Right kidney (tissue), 1 donor: ENCODE measurements at regions not wholly inside any gene's neighbourhood (a gene's known extent, or its start where the extent isn't known, plus 50 kb on each side); places are given as distances from the start of the nearest gene placed in this dataset.

Source experiments
- DNase-seq: peaks from one replicate; pipeline ENCODE4 v3.0.0-alpha.2; 2016

DNA sequence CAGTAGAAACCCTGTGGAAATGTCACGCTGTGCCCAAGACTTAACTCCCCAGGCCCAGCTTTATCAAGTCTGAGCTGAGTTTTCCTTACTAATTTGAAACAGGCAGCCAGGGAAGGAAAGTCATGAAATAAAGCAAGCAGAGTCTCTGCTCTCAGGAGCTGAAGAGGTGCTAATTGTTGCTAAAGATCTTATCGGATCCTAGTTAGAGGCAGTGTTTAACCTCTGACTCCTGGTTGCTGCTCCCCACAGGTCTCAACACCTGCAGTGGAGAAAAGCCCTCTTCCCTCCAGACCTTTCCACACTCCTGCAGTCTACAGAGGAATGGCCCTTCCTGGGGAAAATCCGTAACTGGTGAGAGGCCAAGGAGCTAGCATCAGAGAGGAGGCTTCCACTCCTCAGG, 628.2 kb downstream of the NTRK3 start:
- DNase-seq: no peak

DNA sequence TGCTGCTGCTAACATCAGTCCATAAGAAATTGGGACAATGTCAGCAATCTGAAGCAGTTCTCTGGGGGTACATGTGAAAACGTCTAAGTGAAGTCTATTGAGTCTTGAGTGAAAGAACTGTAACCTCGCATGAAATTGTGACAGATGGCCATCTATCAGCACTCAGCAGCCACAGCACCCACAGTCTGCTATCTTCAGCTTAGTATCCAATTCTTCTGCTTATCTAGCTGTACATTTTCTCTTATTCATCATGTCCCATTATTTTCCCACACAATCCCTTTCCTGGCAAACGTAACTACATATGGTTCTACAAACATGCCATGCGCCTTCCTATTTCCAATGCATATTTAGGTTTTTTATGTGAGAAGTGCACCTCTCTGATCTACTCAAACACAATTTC, 629.7 kb downstream of the NTRK3 start:
- DNase-seq: no peak

DNA sequence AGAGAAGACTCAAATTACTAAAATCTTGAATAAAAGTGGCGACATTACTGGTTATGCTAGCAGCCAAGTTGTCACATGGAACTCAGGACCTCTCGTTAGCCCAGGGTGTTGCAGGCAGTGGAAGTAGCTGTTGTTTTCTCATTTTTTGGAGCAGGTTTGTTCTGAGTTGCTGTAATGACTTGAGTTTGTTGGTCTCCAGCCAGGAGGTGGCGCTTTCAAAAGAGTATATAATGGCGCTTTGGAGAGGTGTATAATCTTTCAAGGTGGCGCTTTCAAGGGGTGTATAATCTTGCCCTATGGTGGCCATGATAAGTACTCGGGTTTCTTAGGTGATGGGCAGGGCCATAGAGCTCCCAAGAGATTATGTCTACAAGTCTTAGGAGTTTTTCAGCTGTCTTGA, 632.7 kb downstream of the NTRK3 start:
- no peak for DNase-seq

DNA sequence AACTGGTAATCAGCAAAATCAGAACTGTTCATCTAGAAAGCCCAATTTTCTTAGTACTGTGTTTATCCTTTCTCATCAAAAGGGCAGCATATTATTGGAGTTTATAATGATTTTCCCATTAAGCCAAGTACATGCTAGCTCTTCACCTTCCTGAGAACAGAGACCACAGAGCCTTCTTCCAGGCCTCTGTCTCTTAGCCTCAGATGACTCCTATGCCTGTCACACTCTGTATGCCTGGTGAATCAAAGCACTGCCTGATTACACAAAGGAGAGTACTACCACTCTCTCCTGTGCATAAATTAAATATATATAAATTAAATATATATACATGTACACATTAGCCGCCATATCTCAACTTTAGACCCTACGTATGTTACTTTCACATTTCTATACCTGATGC, 636.1 kb downstream of the NTRK3 start:
- DNase-seq: no peak

DNA sequence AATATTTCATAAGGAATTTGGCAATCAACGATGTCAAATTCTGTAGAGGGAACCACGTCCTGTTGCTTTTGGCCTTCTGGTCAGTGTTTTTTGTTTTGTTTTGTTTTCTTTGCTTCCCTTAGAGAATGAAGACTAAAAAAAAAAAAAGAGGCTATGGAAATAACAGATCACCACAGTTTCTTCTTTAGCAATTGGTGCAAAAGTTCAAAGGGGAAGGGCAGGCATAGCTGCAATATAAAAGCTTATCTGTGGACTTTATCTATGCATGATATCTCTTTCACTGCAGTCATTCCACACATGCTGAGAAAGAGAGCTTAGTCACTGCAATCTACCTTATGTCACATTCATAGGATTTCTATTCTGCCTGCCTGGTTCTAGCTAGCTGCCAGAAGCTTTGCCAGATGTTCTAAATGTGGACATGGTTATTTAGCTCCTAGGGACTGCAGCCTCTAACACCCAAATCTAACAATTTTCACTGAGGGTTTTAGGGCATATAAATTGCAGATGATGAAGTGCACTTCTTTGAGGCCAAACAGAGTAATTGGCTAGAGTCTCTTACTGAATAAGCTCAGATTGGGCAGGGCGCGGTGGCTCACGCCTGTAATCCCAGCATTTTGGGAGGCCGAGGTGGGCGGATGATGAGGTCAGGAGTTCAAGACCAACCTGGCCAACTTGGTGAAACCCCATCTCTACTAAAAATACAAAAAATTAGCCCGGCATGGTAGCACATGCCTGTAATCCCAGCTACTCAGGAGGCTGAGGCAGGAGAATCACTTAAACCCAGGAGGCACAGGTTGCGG, 637.2 kb downstream of the NTRK3 start:
- DNase-seq: no peak

DNA sequence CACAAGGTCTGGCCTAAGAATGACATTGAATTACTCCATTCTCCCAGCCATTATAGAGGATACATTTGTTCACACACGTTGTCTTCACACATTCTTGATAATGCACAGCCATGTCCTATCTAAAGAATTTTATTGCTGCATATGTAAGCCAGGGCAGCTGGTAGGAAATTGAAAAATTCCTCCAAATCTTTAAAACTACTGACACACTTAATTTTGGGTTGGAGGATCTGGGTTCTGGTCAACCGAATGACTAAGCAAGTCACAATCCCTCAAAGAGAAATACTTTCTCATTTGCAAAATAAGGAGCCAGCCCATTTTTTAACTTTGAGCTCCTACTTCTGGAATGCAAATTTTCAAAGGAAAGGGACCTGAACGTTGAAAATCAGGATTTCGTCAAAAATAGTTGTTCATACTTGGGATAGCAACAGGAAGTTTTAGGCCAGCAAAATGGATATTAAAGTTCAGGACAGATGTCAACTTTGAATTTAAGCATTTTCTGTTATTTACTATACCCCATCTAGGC, 638.3 kb downstream of the NTRK3 start:
- DNase-seq: no peak

DNA sequence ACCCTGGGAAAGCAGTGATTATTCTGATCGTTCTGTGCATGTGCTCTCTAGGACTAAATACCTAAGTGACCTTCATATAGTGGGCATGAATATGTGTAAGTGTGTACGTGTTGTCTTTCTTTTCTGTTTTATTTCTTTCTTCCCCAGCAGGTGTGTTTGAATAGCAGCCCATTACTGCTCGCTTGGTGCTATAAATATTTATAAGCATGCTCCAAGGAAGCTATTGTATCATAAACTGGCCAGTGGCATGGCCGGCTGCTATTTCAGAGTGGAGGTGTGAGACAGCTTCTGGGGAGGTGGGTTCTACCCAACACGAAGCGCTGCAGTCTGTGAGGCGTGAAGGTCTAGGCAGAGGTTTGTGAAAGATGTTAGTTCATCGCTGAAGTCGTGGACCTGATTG, 641.8 kb downstream of the NTRK3 start:
- no peak for DNase-seq

DNA sequence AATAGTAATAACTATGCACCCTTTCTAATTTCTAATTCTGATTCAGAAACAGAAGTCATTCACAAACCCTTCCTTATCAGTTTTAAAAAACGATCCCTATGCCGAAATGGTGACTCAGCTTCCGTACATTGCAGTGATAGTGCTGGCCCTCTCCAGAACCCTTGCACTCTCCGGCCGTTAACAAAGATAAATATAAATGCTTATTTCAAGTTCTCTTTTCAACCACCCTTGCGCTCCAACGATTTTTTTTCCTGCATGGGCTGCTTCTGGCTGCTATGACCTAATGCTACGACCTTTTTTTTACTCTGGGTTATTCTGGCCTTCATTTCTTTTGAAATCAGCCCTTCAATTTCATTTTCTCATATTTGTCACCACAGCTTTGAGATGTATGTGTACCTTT, 646.2 kb downstream of the NTRK3 start:
- DNase-seq: no peak

DNA sequence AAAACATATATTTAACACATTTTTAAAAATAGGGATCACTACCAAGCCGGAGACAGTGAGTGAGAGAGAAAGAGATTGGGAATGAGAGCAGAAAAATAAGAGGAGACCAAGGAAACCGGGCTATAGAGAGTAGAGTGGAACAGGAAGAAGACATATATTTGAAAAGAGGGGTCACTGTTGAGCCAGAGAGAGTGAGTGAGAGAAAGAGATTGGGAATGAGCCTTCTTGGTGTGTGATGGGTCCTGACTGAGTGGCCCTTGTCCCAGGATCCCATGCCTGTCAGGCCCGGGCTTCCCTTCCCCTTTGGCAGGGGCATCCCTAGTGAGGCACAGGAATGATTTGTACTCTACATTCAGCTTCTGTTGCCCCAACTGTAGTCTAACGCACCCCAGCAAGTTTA, 646.6 kb downstream of the NTRK3 start:
- DNase-seq: no peak

DNA sequence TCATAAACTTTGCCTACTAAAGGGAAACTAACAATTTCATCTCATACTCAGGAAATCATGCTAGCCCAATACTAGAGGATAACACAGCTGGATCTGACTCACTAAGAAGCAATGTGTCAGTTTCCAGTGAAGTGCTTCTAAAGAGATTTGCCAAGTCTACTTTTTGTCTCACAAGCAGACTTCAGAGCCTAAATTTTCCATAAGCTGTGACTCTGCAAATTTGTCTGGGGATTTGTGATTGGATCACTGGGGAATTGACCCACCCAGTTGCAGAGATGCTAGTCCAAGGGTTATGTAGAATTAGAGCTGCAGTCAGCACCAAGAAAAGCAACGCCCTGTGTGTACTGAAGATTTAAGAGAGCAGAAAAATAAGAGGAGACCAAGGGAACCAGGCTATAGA, 647.1 kb downstream of the NTRK3 start:
- DNase-seq: no peak

DNA sequence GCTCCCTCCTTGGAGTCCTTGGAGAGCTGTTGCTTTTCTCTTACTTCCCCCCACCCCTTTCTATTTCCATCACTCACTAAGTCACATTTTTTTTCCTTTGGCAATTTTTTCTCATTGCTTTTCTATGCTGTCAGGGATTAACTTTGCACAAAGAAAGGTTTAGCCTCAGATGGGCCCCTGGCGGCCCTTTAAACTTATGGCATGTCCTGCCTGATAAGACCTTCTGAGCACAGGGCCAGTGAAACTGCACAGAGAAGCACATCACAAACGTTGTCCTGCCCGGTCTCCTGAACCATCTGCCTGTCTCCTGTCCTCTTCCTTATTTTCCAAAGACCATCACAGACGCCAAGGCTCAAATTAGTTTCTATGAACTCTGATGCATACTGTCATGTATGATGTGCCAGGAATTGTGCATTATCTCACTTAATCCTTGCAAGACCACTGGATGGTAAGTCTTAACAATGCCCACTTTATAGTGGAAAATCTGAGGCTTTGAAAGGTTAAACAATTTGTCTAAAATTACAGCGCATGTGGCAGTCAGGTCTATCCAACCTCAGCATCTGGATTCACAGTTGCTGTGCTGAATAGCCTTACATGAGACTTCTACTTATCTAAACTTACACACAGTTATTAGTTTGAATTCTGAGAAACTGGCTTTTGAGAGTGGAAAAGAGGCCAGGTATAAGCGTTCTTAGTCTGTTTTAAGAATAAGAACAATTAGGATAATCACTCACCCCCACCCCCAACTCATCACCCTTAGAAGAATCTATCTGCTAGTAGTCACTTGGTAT, 648.1 kb downstream of the NTRK3 start:
- DNase-seq: no peak

DNA sequence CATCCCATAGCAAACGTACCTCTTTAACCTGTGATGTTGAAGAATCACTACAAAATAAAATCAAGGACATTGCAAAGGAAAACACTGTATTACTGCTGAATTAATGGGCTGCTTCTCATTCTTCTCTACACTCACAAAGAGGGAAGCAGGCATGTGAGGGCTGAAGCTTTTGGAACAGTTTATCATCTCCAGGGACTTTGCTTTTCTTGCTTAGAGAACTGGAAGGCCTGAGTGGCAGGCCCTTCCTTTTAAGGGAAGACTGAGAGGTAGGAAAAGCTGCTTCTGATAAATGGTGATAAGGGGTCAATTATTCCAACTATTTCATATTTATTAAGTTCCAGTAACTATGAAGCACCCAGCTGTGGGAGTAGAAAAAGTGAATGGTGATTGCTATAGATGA, 649.6 kb downstream of the NTRK3 start:
- no peak for DNase-seq

DNA sequence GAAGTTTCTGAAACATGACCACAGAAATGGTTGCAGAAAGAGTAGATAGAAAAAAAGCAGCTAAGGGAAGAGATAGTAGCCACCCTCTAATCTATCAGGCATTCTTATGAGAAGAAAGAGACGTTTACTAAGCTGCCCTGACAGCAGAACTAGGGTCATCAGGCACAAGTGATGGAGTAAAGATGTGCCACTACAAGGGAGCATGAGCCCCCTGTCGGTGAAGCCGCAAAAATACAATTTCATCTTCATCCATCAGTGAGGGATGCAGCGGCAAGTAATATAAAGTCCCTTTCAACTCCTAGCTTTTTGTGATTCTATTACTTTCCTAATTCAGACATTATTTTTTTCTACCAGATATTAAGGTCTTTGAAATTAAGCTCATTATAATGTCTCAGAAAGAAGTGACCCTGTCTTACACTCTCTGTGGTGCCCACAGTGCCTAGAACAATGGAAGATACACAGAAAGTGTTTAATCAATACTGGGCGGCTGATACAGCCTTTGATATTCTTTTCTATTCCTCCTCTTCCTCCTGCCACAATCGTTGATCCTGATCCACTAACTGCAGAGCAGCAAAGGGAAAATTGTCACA, 651.6 kb downstream of the NTRK3 start:
- DNase-seq: no peak

DNA sequence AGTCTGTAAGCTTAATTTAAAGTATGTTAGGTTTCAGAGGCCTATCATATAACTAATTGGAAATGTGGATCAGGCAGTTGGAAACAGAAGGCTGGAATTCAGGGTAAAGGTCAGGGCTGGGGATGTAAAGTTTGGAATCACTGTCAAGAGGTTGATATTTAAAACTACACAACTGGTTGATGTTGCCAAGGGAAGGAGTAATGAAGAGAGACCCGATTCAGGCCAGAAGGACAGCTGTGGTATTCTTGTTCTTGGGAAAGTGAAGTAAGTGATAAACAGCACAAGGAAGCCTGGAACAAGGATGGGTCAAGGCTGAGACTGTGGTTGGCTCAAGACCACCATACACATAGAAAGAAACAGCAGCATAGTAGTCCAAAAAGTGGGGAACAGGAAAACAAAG, 654.2 kb downstream of the NTRK3 start:
- no peak for DNase-seq

DNA sequence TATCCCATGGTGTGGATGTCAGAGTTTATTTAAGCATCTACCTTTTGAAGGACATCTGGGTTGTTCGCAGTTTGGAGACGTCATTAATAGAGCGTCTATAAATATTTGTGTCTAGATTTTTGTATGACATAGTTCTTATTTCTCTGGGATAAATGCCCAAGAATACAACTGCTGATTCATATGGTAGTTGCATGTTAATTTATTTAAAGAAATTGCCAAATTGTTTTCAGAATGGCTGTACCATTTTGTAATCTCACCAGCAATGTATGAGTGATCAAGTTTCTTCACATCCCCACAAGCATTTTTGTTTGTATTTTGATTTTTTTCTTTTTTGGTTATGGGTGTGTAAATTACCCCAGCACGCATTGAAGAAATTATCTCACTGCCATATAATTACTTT, 656.9 kb downstream of the NTRK3 start:
- DNase-seq: no peak

DNA sequence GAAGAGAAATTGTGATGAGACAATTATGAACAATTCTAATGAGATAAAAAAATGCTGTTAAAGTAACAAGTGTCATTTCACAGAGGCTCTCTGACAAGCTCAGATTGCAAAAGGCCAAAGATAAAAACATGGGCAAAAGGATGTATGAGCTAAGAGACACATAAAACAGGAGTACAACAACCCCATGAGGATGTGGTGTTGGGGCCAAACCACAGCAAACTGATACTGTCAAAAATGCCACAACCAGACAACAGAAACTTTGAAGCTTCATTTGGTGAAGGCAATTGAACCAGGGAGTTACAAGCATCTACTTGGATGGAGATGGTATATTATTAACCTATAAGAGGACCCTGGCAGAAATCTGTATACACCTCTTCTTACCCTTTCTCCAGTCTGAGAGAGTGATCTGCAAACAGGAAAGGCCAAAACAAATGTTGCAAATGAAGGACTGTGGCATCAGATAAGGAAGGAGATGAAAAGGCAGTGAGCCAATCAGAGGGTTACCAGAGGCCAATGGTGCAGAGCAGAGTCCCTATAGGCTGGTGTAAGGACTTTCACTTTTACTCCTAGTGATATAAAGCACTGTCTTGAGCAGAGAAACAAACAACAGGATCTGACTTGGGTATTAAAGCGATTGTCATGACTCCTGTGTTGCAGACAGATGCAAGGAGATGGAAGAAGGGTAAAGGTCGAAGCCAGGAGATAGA, 659.0 kb downstream of the NTRK3 start:
- no peak for DNase-seq

DNA sequence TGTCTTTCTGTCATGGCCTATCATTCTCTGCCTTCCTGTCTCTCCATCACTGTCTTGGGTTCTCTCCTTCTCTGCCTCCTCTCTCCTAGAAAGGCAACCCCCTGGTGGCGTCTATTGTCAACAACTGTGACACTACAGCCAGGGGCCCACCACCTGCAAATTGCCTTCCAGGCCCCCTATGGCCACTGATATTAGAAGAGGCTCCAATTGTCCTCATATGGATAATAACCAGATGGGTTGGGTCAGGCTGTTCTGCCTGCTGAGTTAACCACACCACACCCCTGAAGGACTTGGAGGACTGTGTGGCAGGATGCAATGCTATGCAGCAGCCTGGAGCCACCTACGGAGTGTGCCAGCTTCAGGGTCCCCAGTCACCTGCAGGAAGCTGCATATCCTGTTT, 665.0 kb downstream of the NTRK3 start:
- DNase-seq: no peak

DNA sequence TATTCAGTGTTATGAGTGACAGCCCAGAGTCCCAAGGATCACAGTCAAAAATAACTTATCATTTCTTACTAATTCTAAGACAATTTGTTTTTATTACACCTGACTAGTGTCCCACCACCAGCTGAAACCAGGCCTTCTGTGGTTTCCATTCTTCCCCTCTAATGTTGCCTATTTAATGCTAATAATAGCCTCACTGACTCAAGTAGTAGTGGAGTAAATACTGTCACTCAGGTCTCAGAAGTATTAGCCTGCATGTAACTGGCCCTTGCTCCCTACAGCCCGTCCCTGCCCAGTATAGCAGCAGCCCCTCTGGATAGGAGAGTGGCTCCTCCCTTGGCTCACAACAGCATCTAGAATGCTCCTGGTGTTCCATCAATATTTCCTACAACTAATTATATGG, 665.5 kb downstream of the NTRK3 start:
- DNase-seq: no peak

DNA sequence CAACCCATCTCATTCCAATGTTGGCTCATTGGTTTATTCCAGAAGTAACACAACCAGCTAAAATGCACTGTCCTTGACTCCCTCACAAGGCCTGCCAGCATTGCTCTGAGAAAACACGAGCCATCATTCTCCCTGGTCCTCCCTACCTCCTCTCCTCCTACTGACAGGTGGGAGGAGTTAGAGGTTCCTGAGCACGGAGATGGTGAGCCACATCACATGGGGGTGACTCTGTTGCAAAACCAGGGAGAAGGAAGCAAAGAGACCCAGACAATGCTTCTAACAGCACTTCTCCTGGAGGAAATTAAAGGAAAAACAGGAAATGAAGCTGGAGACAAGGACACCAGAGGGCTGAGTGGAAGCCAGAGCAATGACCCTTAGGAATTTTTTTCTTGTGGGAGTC, 667.4 kb downstream of the NTRK3 start:
- no peak for DNase-seq

DNA sequence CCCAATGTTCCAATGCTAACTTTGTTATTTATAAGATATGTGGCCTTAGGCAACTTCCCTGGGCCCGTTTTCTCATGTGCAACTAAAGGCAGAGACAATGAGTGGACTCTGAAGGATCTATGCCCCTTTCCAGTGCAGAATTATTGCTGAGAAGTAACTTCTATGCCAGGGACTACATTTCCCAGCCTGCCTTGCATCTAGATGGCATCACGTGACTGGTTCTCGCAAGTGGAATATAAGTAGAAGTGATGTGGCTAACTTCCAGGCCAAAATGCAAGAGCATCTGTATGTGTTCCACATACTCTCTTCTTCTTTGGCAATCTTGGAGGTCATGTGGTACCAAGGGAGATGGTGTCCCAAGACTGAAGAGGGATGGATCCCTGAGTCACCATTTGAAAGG, 674.4 kb downstream of the NTRK3 start:
- no peak for DNase-seq

DNA sequence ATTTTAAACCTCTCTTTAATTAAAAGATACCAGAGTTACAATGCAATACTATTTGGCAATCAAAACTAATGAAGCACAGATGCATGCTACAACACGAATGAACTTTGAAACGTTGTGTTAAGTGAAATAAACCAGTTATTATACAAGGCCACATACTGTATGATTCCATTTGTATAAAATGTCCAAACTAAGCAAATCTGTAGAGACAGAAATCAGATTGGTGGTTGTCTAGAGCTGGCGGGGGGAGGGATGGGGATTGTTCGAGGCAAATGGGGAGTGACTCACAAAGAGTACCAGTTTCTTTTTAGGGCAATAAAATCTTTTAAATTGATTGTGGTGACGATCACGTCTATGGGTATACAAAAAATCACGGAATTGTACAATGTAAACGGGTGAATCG, 677.0 kb downstream of the NTRK3 start:
- DNase-seq: no peak

DNA sequence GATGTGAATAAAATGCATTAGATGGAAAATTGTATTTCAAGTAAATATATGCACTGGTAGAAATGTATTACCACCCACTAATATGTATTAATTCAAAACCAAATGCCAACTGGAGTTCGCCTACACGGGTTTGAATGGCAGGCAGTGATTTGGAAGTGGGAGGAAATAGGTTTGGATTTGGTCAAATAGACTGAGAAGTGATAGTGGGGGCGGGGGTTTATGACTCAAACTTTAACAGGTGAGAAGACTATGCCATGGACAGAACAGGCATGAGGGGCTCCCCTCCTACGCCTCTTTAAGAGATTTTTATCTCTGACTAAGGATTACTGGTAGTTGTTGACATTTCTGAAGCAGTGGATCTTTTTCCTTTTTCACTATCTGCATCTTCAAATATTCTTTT, 677.8 kb downstream of the NTRK3 start:
- DNase-seq: no peak

DNA sequence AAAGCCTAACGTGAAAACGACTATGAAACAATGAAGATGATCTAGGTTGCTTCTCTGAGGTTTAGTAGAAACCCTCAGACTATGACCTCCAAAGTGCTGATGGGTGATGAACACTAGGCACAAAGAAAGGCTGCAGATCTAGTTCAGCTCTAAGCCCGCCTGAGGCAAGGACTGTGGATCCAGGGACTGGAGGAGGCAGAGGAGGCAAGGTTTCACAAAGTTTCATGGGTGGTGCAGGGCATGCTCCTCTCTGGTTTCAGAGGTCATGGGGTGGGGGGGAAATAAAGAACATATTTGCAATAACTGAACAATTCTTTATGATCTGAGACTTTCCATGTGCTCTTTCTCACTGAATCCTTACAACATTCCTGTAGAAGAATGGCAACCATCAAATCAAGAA, 679.2 kb downstream of the NTRK3 start:
- DNase-seq: no peak
